Naive thymus-derived CD8-positive, alpha-beta T cell (primary cell): ENCODE measurements at regions not wholly inside any gene's neighbourhood (a gene's known extent, or its start where the extent isn't known, plus 50 kb on each side); places are given as distances from the start of the nearest gene placed in this dataset.
"Not testable (repeated sequence)": the region's sequence is repeated elsewhere in the genome, so short reads cannot be mapped to it uniquely, and the experiment has no call there.

ENCODE experiments used
- ATAC-seq, 2 donors: fragments of 150-1000 bp; cut with Tn5 transposase in 1 of 2; sonication (Bioruptor Pico), chemical (Tn5 transposase) in 1 of 2; 1 replicate in 1 of 2; 2 replicates in 1 of 2; pipeline ENCODE4 v1.10.0; 2021; ENCODE audit warnings: mild to moderate bottlenecking in 2 of 2, moderate library complexity in 2 of 2
- POLR2A ChIA-PET: fragments of 350-600 bp; sonication (Branson Sonifier 250); formaldehyde crosslinking; loops from one replicate; lab custom pipeline; 2021; ENCODE audit warnings: antibody characterized with exemption; lab: Charles Lee
- DNase-seq, 10 donors: peaks; one replicate each; pipeline versions ENCODE4 v3.0.0 to v3.0.0-alpha.2; 2020 to 2022
- H3K27ac Mint-ChIP-seq, 10 donors: one replicate each; pipeline ENCODE4 v1.8.0; 2020 to 2022; ENCODE audit warnings: mild to moderate bottlenecking in 10 of 10, mixed read lengths in 10 of 10, moderate library complexity in 4 of 10, inconsistent platforms in 1 of 10
- H3K27me3 Mint-ChIP-seq, 5 donors: one replicate each; pipeline ENCODE4 v1.8.0; 2021 to 2022; ENCODE audit warnings: mixed read lengths in 5 of 5
- H3K36me3 Mint-ChIP-seq, 3 donors: one replicate each; pipeline ENCODE4 v1.8.0; 2020 to 2022; ENCODE audit warnings: mixed read lengths in 3 of 3, mild to moderate bottlenecking in 2 of 3, inconsistent platforms in 1 of 3
- H3K4me1 Mint-ChIP-seq, 4 donors: one replicate each; pipeline ENCODE4 v1.8.0; 2021 to 2022; ENCODE audit warnings: mixed read lengths in 4 of 4
- H3K4me3 Mint-ChIP-seq, 10 donors: one replicate each; pipeline ENCODE4 v1.8.0; 2020 to 2022; ENCODE audit warnings: mild to moderate bottlenecking in 10 of 10, mixed read lengths in 10 of 10, moderate library complexity in 6 of 10, inconsistent platforms in 1 of 10
- H3K9me3 Mint-ChIP-seq, 9 donors: one replicate each; pipeline ENCODE4 v1.8.0; 2020 to 2022; ENCODE audit warnings: mixed read lengths in 9 of 9, mild to moderate bottlenecking in 3 of 9, inconsistent platforms in 1 of 9, moderate library complexity in 1 of 9

GRCh38 chr11:96782632-96783031 is 392.8 kb downstream of the JRKL start:
- Mint-ChIP-seq H3K27ac (no peak overlapping the region), H3K36me3 (no peaks in the 10 kb centered on the region), H3K4me3 (no peak overlapping the region), H3K4me1 (no peaks in the 10 kb centered on the region), H3K27me3 (no peaks in the 10 kb centered on the region), H3K9me3 (peaks cover 0 to 15% (median 0%) of the 10 kb centered on the region in 9 donors)
- no peak for ATAC-seq
- POLR2A ChIA-PET, result no interaction called here
- DNase-seq, result no peak

GRCh38 chr11:96783311-96783710 is 393.5 kb downstream of the JRKL start:
- Mint-ChIP-seq H3K4me3 (no peak overlapping the region), H3K27ac (no peak overlapping the region), H3K4me1 (no peaks in the 10 kb centered on the region), H3K36me3 (no peaks in the 10 kb centered on the region), H3K27me3 (no peaks in the 10 kb centered on the region), H3K9me3 (peaks cover 0 to 15% (median 2%) of the 10 kb centered on the region in 9 donors)
- DNase-seq (no peak), ATAC-seq (no peak)
- POLR2A ChIA-PET, result no interaction called here

- H3K9me3 Mint-ChIP-seq, result peaks cover 0 to 30% (median 1%) of the 10 kb centered on the region in 9 donors
- ATAC-seq, result no peak
- no peaks in the 10 kb centered on the region for H3K4me1 Mint-ChIP-seq
- no peaks in the 10 kb centered on the region for H3K36me3 Mint-ChIP-seq
- no peak overlapping the region for H3K4me3 Mint-ChIP-seq
- DNase-seq, result no peak
- H3K27me3 Mint-ChIP-seq, result no peaks in the 10 kb centered on the region
- POLR2A ChIA-PET, result no interaction called here
- H3K27ac Mint-ChIP-seq, result no peak overlapping the region
Measured at GRCh38 chr11:96785073-96785472, 395.3 kb downstream of the JRKL start.

- ATAC-seq (no peak), DNase-seq (no peak)
- H3K27ac Mint-ChIP-seq, result no peak overlapping the region
- H3K27me3 Mint-ChIP-seq, result no peaks in the 10 kb centered on the region
- no peak overlapping the region for H3K4me3 Mint-ChIP-seq
- peaks cover 0 to 36% (median 0%) of the 10 kb centered on the region in 9 donors for H3K9me3 Mint-ChIP-seq
- POLR2A ChIA-PET, result no interaction called here
- H3K4me1 Mint-ChIP-seq, result no peaks in the 10 kb centered on the region
- H3K36me3 Mint-ChIP-seq, result no peaks in the 10 kb centered on the region
Measured at GRCh38 chr11:96794152-96794551, 404.3 kb downstream of the JRKL start.

GRCh38 chr11:96798445-96798844 is 408.6 kb downstream of the JRKL start:
- no peaks in the 10 kb centered on the region for H3K27me3 Mint-ChIP-seq
- H3K4me1 Mint-ChIP-seq, result no peaks in the 10 kb centered on the region
- H3K36me3 Mint-ChIP-seq, result no peaks in the 10 kb centered on the region
- peaks cover 0 to 3% (median 0%) of the 10 kb centered on the region in 9 donors for H3K9me3 Mint-ChIP-seq
- no peak for DNase-seq
- POLR2A ChIA-PET, result no interaction called here
- no peak for ATAC-seq
- peak overlapping the region in 1 of 10 donors; percentile 75 for H3K27ac Mint-ChIP-seq
- no peak overlapping the region for H3K4me3 Mint-ChIP-seq

GRCh38 chr11:96815236-96815635 is 425.4 kb downstream of the JRKL start:
- no peak for DNase-seq
- H3K4me3 Mint-ChIP-seq, result no peak overlapping the region
- POLR2A ChIA-PET, result no interaction called here
- H3K27ac Mint-ChIP-seq, result no peak overlapping the region
- H3K4me1 Mint-ChIP-seq, result no peaks in the 10 kb centered on the region
- H3K36me3 Mint-ChIP-seq, result no peaks in the 10 kb centered on the region
- no peaks in the 10 kb centered on the region for H3K27me3 Mint-ChIP-seq
- ATAC-seq, result no peak
- peaks cover 0 to 13% (median 6%) of the 10 kb centered on the region in 9 donors for H3K9me3 Mint-ChIP-seq

GRCh38 chr11:96817482-96818399 is 427.9 kb downstream of the JRKL start:
- no peaks in the 10 kb centered on the region for H3K27me3 Mint-ChIP-seq
- no peak for DNase-seq
- no peak overlapping the region for H3K27ac Mint-ChIP-seq
- ATAC-seq, result no peak
- H3K4me1 Mint-ChIP-seq, result no peaks in the 10 kb centered on the region
- H3K36me3 Mint-ChIP-seq, result no peaks in the 10 kb centered on the region
- H3K4me3 Mint-ChIP-seq, result no peak overlapping the region
- POLR2A ChIA-PET, result no interaction called here
- peaks cover 0 to 8% (median 5%) of the 10 kb centered on the region in 9 donors for H3K9me3 Mint-ChIP-seq

- Mint-ChIP-seq H3K36me3 (no peaks in the 10 kb centered on the region), H3K4me3 (no peak overlapping the region), H3K27me3 (peaks cover 0 to 3% (median 0%) of the 10 kb centered on the region in 5 donors), H3K27ac (no peak overlapping the region), H3K4me1 (no peaks in the 10 kb centered on the region), H3K9me3 (peaks cover 0 to 9% (median 0%) of the 10 kb centered on the region in 9 donors)
- POLR2A ChIA-PET, result no interaction called here
- DNase-seq, result no peak
- ATAC-seq, result no peak
Measured at GRCh38 chr11:96827164-96827563, 437.4 kb downstream of the JRKL start.

GRCh38 chr11:96841792-96842191 is 452.0 kb downstream of the JRKL start:
- no peaks in the 10 kb centered on the region for H3K27me3 Mint-ChIP-seq
- POLR2A ChIA-PET, result no interaction called here
- H3K27ac Mint-ChIP-seq, result no peak overlapping the region
- no peaks in the 10 kb centered on the region for H3K36me3 Mint-ChIP-seq
- H3K9me3 Mint-ChIP-seq, result peaks cover 0 to 6% (median 0%) of the 10 kb centered on the region in 9 donors
- no peak for ATAC-seq
- no peaks in the 10 kb centered on the region for H3K4me1 Mint-ChIP-seq
- no peak for DNase-seq
- no peak overlapping the region for H3K4me3 Mint-ChIP-seq

GRCh38 chr11:96842731-96843130 is 452.9 kb downstream of the JRKL start:
- H3K36me3 Mint-ChIP-seq, result no peaks in the 10 kb centered on the region
- POLR2A ChIA-PET, result no interaction called here
- no peak for DNase-seq
- no peak for ATAC-seq
- no peaks in the 10 kb centered on the region for H3K4me1 Mint-ChIP-seq
- peaks cover 0 to 6% (median 0%) of the 10 kb centered on the region in 9 donors for H3K9me3 Mint-ChIP-seq
- no peaks in the 10 kb centered on the region for H3K27me3 Mint-ChIP-seq
- H3K4me3 Mint-ChIP-seq, result no peak overlapping the region
- no peak overlapping the region for H3K27ac Mint-ChIP-seq

GRCh38 chr11:96854425-96854824 is 464.6 kb downstream of the JRKL start:
- Mint-ChIP-seq H3K4me3 (no peak overlapping the region), H3K4me1 (no peaks in the 10 kb centered on the region), H3K27ac (no peak overlapping the region), H3K36me3 (no peaks in the 10 kb centered on the region), H3K27me3 (no peaks in the 10 kb centered on the region), H3K9me3 (peaks cover 0 to 12% (median 7%) of the 10 kb centered on the region in 9 donors)
- ATAC-seq (no peak), DNase-seq (no peak)
- POLR2A ChIA-PET, result no interaction called here

GRCh38 chr11:96861722-96862121 is 471.9 kb downstream of the JRKL start:
- H3K4me3 Mint-ChIP-seq, H3K27ac Mint-ChIP-seq, H3K36me3 Mint-ChIP-seq, DNase-seq, POLR2A ChIA-PET, ATAC-seq, H3K27me3 Mint-ChIP-seq, H3K4me1 Mint-ChIP-seq: not testable (repeated sequence)
- peaks cover 0 to 55% (median 6%) of the 10 kb centered on the region in 9 donors for H3K9me3 Mint-ChIP-seq

GRCh38 chr11:96863520-96863919 is 473.7 kb downstream of the JRKL start:
- Mint-ChIP-seq H3K9me3 (peaks cover 0 to 55% (median 6%) of the 10 kb centered on the region in 9 donors), H3K4me1 (no peaks in the 10 kb centered on the region), H3K4me3 (no peak overlapping the region), H3K36me3 (no peaks in the 10 kb centered on the region), H3K27ac (no peak overlapping the region), H3K27me3 (no peaks in the 10 kb centered on the region)
- POLR2A ChIA-PET, result no interaction called here
- ATAC-seq, result no peak
- no peak for DNase-seq
